WERI-Rb-1 (cell line): ENCODE measurements at regions not wholly inside any gene's neighbourhood (a gene's known extent, or its start where the extent isn't known, plus 50 kb on each side); places are given as distances from the start of the nearest gene placed in this dataset.

Experiments
- DNase-seq: peaks from one replicate; pipeline ENCODE4 v3.0.0-alpha.2; 2020
- H3K27ac ChIP-seq: fragments of 250-450 bp; sonication (Bioruptor Pico); 2 replicates; pipeline ENCODE4 v1.5.1; 2020; ENCODE audit warnings: mild to moderate bottlenecking, moderate library complexity
- H3K27me3 ChIP-seq: fragments of 250-450 bp; sonication (Bioruptor Pico); 2 replicates; pipeline ENCODE4 v1.5.1; 2021; ENCODE audit warnings: mild to moderate bottlenecking, low read depth, moderate library complexity; ENCODE audit not compliant: insufficient read depth, severe bottlenecking
- H3K36me3 ChIP-seq: fragments of 250-450 bp; sonication (Bioruptor Pico); 2 replicates; pipeline ENCODE4 v1.5.1; 2020; ENCODE audit warnings: mild to moderate bottlenecking, moderate library complexity
- H3K4me3 ChIP-seq: 2 replicates; pipeline ENCODE4 v1.5.1; 2011; ENCODE audit warnings: low read depth, mild to moderate bottlenecking, control low read depth, low read length
- H3K9me3 ChIP-seq: fragments of 250-450 bp; sonication (Bioruptor Pico); 2 replicates; pipeline ENCODE4 v1.5.1; 2021; ENCODE audit warnings: mild to moderate bottlenecking, moderate library complexity; ENCODE audit not compliant: severe bottlenecking
- CTCF ChIP-seq: IDR thresholded peaks from 2 replicates; pipeline ENCODE4 v1.5.1; 2011; ENCODE audit warnings: low read depth, mild to moderate bottlenecking, control low read depth, inconsistent platforms, low read length

- TF ChIP-seq CTCF = no peak
- Histone ChIP-seq H3K4me3 (no peak overlapping the region), H3K36me3 (no peaks in the 10 kb centered on the region), H3K27ac (no peak overlapping the region), H3K9me3 (no peaks in the 10 kb centered on the region), H3K27me3 (no peaks in the 10 kb centered on the region)
- no peak for DNase-seq
These were observed 161.8 kb upstream of the CLINT1 start for GRCh38 chr5:158020555-158021418.

- H3K27ac ChIP-seq = no peak overlapping the region
These were observed 158.5 kb upstream of the CLINT1 start for GRCh38 chr5:158017469-158017868.

DNA sequence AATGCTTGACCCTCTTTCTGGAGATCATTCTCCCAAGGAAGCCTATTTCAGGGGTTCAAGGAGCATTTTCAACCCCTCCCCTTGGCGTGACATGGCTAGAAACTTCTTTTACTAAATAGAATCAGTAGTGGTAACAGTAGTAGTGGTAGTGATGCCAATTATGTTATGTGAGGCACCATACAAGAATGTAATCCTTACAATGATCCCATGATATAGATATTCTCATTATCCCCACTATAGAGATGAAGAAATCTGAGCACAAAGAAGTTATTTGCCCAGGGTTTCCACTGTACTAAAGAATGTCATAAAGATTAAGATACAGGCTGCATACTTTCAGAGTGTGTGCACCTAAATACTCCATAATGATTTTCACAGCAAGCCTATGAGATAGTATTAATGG lies 155.4 kb upstream of the CLINT1 start:
- Histone ChIP-seq H3K9me3 (no peaks in the 10 kb centered on the region), H3K4me3 (no peak overlapping the region), H3K27ac (no peak overlapping the region), H3K36me3 (no peaks in the 10 kb centered on the region), H3K27me3 (no peaks in the 10 kb centered on the region)
- no peak for TF ChIP-seq CTCF
- no peak for DNase-seq

More at GRCh38 chr5:158017469-158017868, 158.5 kb upstream of the CLINT1 start:
- no peaks in the 10 kb centered on the region for H3K9me3 ChIP-seq
- H3K36me3 ChIP-seq = no peaks in the 10 kb centered on the region
- no peak overlapping the region for H3K4me3 ChIP-seq
- TF ChIP-seq CTCF = no peak
- no peaks in the 10 kb centered on the region for H3K27me3 ChIP-seq
- no peak for DNase-seq

DNA sequence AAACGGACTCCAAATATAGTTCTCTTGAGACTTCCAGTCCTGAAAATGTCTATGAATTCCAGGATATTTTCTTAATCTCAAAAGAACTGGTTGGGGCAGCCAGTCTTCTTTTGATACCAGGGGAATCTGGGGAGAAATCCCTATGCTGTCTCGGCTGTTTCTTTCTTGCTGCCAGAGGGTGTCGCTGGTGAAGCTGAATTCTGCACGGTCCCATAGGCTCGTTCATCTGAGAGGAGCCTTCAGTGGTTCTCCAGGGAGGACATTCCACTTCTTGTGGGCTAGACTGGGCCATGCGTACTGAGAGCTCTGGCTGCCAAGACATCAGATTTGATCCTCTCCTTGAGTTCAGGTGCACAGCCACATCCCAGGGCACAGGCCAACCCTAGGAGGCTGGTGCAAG lies 155.0 kb upstream of the CLINT1 start:
- DNase-seq = peak; percentile 45
- Histone ChIP-seq H3K36me3 (no peaks in the 10 kb centered on the region), H3K27ac (no peak overlapping the region), H3K9me3 (no peaks in the 10 kb centered on the region), H3K27me3 (no peaks in the 10 kb centered on the region), H3K4me3 (no peak overlapping the region)
- TF ChIP-seq CTCF = peak; percentile 63

- Histone ChIP-seq H3K27ac (no peak overlapping the region), H3K9me3 (no peaks in the 10 kb centered on the region), H3K4me3 (no peak overlapping the region), H3K36me3 (no peaks in the 10 kb centered on the region), H3K27me3 (no peaks in the 10 kb centered on the region)
- no peak for DNase-seq
- no peak for TF ChIP-seq CTCF
These were observed 154.4 kb upstream of the CLINT1 start for GRCh38 chr5:158013303-158013702.

DNA sequence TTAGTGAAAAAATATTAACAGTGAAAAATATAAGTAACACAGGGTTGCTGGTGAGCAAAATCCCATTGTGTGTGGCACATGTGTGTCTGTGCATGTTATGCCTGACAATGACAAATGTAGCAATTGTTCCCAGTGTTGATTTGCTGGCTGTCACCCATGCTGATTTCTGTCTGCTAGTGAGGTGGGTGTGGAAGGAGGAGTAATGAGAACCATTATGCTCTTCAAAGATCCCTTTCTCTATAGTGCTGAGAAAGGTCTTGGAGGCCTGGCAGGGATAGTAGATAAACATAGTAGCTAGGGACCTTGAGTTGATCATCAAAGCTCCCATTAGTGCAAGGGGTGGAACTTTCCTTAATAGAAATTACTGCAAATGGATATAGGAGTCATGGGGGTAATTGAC lies 152.5 kb upstream of the CLINT1 start:
- Histone ChIP-seq H3K27me3 (no peaks in the 10 kb centered on the region), H3K36me3 (no peaks in the 10 kb centered on the region), H3K9me3 (no peaks in the 10 kb centered on the region), H3K27ac (no peak overlapping the region), H3K4me3 (no peak overlapping the region)
- TF ChIP-seq CTCF = no peak
- no peak for DNase-seq
